Mucosa of rectum (tissue), 2 donors: ENCODE measurements at regions not wholly inside any gene's neighbourhood (a gene's known extent, or its start where the extent isn't known, plus 50 kb on each side); places are given as distances from the start of the nearest gene placed in this dataset.

Source experiments
- H3K27ac ChIP-seq, 2 donors: one replicate each; pipeline ENCODE4 v1.7.0; 2013; ENCODE audit warnings: inconsistent platforms in 2 of 2, low read depth in 2 of 2, low read length in 2 of 2
- H3K27me3 ChIP-seq, 2 donors: one replicate each; pipeline ENCODE4 v1.7.0; 2013; ENCODE audit warnings: low read length in 2 of 2; ENCODE audit not compliant: control insufficient read depth in 2 of 2, insufficient read depth in 2 of 2
- H3K36me3 ChIP-seq, 2 donors: one replicate each; pipeline ENCODE4 v1.7.0; 2013; ENCODE audit warnings: low read length in 2 of 2; ENCODE audit not compliant: control insufficient read depth in 2 of 2, insufficient read depth in 2 of 2
- H3K4me1 ChIP-seq, 2 donors: one replicate each; pipeline ENCODE4 v1.7.0; 2013; ENCODE audit warnings: low read length in 2 of 2, mild to moderate bottlenecking in 1 of 2; ENCODE audit not compliant: control insufficient read depth in 2 of 2, insufficient read depth in 2 of 2
- H3K4me3 ChIP-seq, 2 donors: one replicate each; pipeline ENCODE4 v1.7.0; 2013; ENCODE audit warnings: low read length in 2 of 2
- H3K9ac ChIP-seq, 2 donors: one replicate each; pipeline ENCODE4 v1.7.0; 2013; ENCODE audit warnings: low read length in 2 of 2, low read depth in 1 of 2, mild to moderate bottlenecking in 1 of 2
- H3K9me3 ChIP-seq, 2 donors: one replicate each; pipeline ENCODE4 v1.7.0; 2013; ENCODE audit warnings: low read length in 2 of 2; ENCODE audit not compliant: control insufficient read depth in 2 of 2
- donor health status: healthy.
- donor health status: Normal muscosa, but diverticular disease.

DNA sequence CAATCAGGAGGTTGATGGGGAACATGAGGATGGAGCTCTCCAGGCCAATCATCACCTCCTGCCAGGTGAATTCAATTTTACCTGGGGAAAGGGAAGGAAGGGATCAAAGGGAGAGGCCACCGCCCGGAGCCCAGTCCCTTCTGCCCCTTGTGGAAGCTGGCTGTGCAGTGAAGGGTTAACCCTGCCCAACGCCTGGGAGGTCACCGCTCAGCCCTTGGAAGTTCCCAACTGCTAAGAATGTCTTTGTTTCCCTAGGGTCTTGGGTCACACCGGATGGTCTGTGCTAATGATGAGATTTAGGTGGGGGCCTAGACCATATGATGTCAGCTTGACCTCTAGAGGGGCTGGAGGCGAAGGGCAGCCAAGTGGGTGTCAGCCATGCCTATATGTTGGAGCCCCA, 52.1 kb upstream of the GCSH start:
- Histone ChIP-seq H3K9me3 (no peaks in the 10 kb centered on the region), H3K27me3 (no peaks in the 10 kb centered on the region), H3K36me3 (no peaks in the 10 kb centered on the region), H3K27ac (no peak overlapping the region), H3K9ac (no peak overlapping the region), H3K4me3 (no peak overlapping the region), H3K4me1 (no peaks in the 10 kb centered on the region)
